ENCODE measurements at regions not wholly inside any gene's neighbourhood (a gene's known extent, or its start where the extent isn't known, plus 50 kb on each side); places are given as distances from the start of the nearest gene placed in this dataset.

- TF ChIP-seq, protein P1, sequence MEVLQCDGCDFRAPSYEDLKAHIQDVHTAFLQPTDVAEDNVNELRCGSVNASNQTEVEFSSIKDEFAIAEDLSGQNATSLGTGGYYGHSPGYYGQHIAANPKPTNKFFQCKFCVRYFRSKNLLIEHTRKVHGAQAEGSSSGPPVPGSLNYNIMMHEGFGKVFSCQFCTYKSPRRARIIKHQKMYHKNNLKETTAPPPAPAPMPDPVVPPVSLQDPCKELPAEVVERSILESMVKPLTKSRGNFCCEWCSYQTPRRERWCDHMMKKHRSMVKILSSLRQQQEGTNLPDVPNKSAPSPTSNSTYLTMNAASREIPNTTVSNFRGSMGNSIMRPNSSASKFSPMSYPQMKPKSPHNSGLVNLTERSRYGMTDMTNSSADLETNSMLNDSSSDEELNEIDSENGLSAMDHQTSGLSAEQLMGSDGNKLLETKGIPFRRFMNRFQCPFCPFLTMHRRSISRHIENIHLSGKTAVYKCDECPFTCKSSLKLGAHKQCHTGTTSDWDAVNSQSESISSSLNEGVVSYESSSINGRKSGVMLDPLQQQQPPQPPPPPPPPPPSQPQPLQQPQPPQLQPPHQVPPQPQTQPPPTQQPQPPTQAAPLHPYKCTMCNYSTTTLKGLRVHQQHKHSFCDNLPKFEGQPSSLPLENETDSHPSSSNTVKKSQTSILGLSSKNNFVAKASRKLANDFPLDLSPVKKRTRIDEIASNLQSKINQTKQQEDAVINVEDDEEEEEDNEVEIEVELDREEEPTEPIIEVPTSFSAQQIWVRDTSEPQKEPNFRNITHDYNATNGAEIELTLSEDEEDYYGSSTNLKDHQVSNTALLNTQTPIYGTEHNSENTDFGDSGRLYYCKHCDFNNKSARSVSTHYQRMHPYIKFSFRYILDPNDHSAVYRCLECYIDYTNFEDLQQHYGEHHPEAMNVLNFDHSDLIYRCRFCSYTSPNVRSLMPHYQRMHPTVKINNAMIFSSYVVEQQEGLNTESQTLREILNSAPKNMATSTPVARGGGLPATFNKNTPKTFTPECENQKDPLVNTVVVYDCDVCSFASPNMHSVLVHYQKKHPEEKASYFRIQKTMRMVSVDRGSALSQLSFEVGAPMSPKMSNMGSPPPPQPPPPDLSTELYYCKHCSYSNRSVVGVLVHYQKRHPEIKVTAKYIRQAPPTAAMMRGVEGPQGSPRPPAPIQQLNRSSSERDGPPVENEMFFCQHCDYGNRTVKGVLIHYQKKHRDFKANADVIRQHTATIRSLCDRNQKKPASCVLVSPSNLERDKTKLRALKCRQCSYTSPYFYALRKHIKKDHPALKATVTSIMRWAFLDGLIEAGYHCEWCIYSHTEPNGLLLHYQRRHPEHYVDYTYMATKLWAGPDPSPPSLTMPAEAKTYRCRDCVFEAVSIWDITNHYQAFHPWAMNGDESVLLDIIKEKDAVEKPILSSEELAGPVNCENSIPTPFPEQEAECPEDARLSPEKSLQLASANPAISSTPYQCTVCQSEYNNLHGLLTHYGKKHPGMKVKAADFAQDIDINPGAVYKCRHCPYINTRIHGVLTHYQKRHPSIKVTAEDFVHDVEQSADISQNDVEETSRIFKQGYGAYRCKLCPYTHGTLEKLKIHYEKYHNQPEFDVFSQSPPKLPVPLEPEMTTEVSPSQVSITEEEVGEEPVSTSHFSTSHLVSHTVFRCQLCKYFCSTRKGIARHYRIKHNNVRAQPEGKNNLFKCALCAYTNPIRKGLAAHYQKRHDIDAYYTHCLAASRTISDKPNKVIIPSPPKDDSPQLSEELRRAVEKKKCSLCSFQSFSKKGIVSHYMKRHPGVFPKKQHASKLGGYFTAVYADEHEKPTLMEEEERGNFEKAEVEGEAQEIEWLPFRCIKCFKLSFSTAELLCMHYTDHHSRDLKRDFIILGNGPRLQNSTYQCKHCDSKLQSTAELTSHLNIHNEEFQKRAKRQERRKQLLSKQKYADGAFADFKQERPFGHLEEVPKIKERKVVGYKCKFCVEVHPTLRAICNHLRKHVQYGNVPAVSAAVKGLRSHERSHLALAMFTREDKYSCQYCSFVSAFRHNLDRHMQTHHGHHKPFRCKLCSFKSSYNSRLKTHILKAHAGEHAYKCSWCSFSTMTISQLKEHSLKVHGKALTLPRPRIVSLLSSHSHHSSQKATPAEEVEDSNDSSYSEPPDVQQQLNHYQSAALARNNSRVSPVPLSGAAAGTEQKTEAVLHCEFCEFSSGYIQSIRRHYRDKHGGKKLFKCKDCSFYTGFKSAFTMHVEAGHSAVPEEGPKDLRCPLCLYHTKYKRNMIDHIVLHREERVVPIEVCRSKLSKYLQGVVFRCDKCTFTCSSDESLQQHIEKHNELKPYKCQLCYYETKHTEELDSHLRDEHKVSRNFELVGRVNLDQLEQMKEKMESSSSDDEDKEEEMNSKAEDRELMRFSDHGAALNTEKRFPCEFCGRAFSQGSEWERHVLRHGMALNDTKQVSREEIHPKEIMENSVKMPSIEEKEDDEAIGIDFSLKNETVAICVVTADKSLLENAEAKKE (CRISPR knock-in tag; IDR thresholded peaks at IDR 0.05): no peak
- TF ChIP-seq ZNF114 (CRISPR knock-in tag; IDR thresholded peaks at IDR 0.05): no peak
- TF ChIP-seq NANOG (IDR thresholded peaks at IDR 0.05; ENCODE audit: borderline replicate concordance): no peak
- TF ChIP-seq STAT1 (IDR thresholded peaks at IDR 0.05; ENCODE audit: unreplicated experiment): no peak
- TF ChIP-seq JUNB (IDR thresholded peaks at IDR 0.05; ENCODE audit: unreplicated experiment): no peak
- no peak for TF ChIP-seq ZNF331 (CRISPR knock-in tag; IDR thresholded peaks at IDR 0.05; ENCODE audit: low read depth)
- TF ChIP-seq ETS1 (IDR thresholded peaks at IDR 0.05): no peak
- no peak for TF ChIP-seq EZH2phosphoT487 (IDR thresholded peaks at IDR 0.05; ENCODE audit: unreplicated experiment)
Measured at GRCh38 chr3:64827019-64827418, 139.2 kb upstream of the ADAMTS9 start (continued).

DNA sequence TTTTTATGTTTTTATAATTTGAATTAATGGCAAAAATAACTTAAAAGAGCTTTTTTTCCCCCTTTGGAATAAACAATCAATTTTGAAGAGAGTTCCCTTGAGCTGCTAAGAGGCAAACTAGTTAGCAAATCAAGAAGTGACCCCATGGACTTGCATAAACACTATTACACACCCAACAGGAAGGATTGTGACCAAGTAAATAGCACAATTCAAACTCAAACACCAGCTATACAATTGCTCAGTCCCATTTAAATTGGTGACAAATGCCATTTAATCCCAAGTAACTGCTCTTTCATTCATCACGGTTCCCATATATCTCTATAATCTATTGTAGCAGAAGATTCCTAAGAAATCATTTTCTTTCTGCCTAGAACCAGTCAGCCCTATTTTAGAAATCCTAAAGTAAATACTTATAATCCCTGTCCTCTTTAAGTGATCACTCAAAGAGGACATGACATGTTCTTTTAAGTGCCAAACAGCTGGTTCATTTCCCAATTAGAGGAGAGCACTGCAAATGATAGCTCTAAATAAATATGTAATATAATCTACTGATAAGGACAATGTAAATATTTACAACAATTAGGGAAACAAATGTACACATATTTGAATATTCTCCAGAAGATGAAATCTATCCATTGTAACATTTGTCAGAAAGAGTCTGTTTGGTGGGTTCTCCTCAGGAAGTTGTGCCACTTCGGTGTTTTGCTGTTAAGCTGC, 137.8 kb upstream of the ADAMTS9 start:
- Histone ChIP-seq H3K27me3 (ENCODE audit: insufficient read depth) (no peaks in the 10 kb centered on the region), H3K9me2 (ENCODE audit: insufficient read depth) (no peaks in the 10 kb centered on the region), H3K27ac (ENCODE audit: low read depth) (no peak overlapping the region), H4K20me1 (replicated peaks; ENCODE audit: insufficient read depth) (no peaks in the 10 kb centered on the region), H3K4me1 (ENCODE audit: insufficient read depth) (peaks cover 14% of the 10 kb centered on the region), H2AFZ (no peak overlapping the region), H3K36me3 (ENCODE audit: insufficient read depth) (no peaks in the 10 kb centered on the region), H3K79me2 (replicated peaks; ENCODE audit: insufficient read depth) (no peaks in the 10 kb centered on the region), H3K4me3 (no peak overlapping the region), H3K4me2 (no peak overlapping the region), H3F3A (replicated peaks; ENCODE audit: low read depth) (no peaks in the 10 kb centered on the region)
- ATAC-seq (no peak), DNase-seq (ENCODE audit: low spot score) (no peak)
- Mint-ChIP-seq H3K9me3 (no peaks in the 10 kb centered on the region), H3K4me3 (no peak overlapping the region), H3K4me1 (peaks cover 15% of the 10 kb centered on the region; the same call in 2 of the 3 replicates), H3K27ac (no peak overlapping the region), H3K36me3 (ENCODE audit: low read depth) (no peaks in the 10 kb centered on the region), H3K27me3 (ENCODE audit: insufficient read depth, low read depth, poor library complexity) (peaks cover 3% of the 10 kb centered on the region)
- TF ChIP-seq, protein P2, sequence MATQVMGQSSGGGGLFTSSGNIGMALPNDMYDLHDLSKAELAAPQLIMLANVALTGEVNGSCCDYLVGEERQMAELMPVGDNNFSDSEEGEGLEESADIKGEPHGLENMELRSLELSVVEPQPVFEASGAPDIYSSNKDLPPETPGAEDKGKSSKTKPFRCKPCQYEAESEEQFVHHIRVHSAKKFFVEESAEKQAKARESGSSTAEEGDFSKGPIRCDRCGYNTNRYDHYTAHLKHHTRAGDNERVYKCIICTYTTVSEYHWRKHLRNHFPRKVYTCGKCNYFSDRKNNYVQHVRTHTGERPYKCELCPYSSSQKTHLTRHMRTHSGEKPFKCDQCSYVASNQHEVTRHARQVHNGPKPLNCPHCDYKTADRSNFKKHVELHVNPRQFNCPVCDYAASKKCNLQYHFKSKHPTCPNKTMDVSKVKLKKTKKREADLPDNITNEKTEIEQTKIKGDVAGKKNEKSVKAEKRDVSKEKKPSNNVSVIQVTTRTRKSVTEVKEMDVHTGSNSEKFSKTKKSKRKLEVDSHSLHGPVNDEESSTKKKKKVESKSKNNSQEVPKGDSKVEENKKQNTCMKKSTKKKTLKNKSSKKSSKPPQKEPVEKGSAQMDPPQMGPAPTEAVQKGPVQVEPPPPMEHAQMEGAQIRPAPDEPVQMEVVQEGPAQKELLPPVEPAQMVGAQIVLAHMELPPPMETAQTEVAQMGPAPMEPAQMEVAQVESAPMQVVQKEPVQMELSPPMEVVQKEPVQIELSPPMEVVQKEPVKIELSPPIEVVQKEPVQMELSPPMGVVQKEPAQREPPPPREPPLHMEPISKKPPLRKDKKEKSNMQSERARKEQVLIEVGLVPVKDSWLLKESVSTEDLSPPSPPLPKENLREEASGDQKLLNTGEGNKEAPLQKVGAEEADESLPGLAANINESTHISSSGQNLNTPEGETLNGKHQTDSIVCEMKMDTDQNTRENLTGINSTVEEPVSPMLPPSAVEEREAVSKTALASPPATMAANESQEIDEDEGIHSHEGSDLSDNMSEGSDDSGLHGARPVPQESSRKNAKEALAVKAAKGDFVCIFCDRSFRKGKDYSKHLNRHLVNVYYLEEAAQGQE (IDR thresholded peaks at IDR 0.05; ENCODE audit: unreplicated experiment): no peak
- no peak for TF ChIP-seq EZH2phosphoT487 (IDR thresholded peaks at IDR 0.05; ENCODE audit: unreplicated experiment)
- no peak for TF ChIP-seq NANOG (IDR thresholded peaks at IDR 0.05; ENCODE audit: borderline replicate concordance)
- no peak for TF ChIP-seq ZNF114 (CRISPR knock-in tag; IDR thresholded peaks at IDR 0.05)
- no peak for TF ChIP-seq EZH2 (IDR thresholded peaks at IDR 0.05; ENCODE audit: low read depth, unreplicated experiment)
- TF ChIP-seq ETS1 (IDR thresholded peaks at IDR 0.05): no peak
- TF ChIP-seq POLR2AphosphoS5 (IDR thresholded peaks at IDR 0.05; ENCODE audit: low read depth): no peak
- TF ChIP-seq JUNB (IDR thresholded peaks at IDR 0.05; ENCODE audit: unreplicated experiment): no peak
- TF ChIP-seq ZNF331 (CRISPR knock-in tag; IDR thresholded peaks at IDR 0.05; ENCODE audit: low read depth): no peak
- no peak for TF ChIP-seq STAT1 (IDR thresholded peaks at IDR 0.05; ENCODE audit: unreplicated experiment)
